Superior temporal gyrus (tissue), 1 donor: ENCODE measurements at regions not wholly inside any gene's neighbourhood (a gene's known extent, or its start where the extent isn't known, plus 50 kb on each side); places are given as distances from the start of the nearest gene placed in this dataset.
A peak's percentile ranks its signal among the peaks of the same experiment; 100 is the strongest.
"Not testable (repeated sequence)": the region's sequence is repeated elsewhere in the genome, so short reads cannot be mapped to it uniquely, and the experiment has no call there.

Experiments used
- DNase-seq: peaks from one replicate; pipeline ENCODE4 v3.0.0-alpha.2; 2016; ENCODE audit errors: extremely low spot score

GRCh38 chr1:233435622-233436021 is 108.1 kb downstream of the MAP3K21 start:
- peak; percentile 36 for DNase-seq

GRCh38 chr1:233439721-233440120 is 112.2 kb downstream of the MAP3K21 start:
- DNase-seq, result peak; percentile 31

- peak; percentile 92 for DNase-seq
Observed at GRCh38 chr1:233440951-233441401, 113.5 kb downstream of the MAP3K21 start.

- no peak for DNase-seq
Observed at GRCh38 chr1:233442026-233442780, 114.7 kb downstream of the MAP3K21 start.

GRCh38 chr1:233443040-233443760 is 115.7 kb downstream of the MAP3K21 start:
- DNase-seq, result peak; percentile 34

- no peak for DNase-seq
Observed at GRCh38 chr1:233444484-233444883, 117.0 kb downstream of the MAP3K21 start.

- no peak for DNase-seq
Observed at GRCh38 chr1:233445737-233446136, 118.2 kb downstream of the MAP3K21 start.

- no peak for DNase-seq
Observed at GRCh38 chr1:233446935-233447334, 119.4 kb downstream of the MAP3K21 start.

GRCh38 chr1:233448109-233448689 is 120.7 kb downstream of the MAP3K21 start:
- no peak for DNase-seq

- no peak for DNase-seq
Observed at GRCh38 chr1:233452724-233453123, 125.2 kb downstream of the MAP3K21 start.

- no peak for DNase-seq
Observed at GRCh38 chr1:233453433-233454200, 126.1 kb downstream of the MAP3K21 start.

GRCh38 chr1:233459470-233459945 is 132.0 kb downstream of the MAP3K21 start:
- DNase-seq, result no peak

GRCh38 chr1:233459968-233460367 is 132.4 kb downstream of the MAP3K21 start:
- DNase-seq, result no peak

GRCh38 chr1:233460692-233461091 is 133.2 kb downstream of the MAP3K21 start:
- no peak for DNase-seq

GRCh38 chr1:233461847-233462246 is 134.3 kb downstream of the MAP3K21 start:
- DNase-seq, result no peak

- no peak for DNase-seq
Observed at GRCh38 chr1:233463333-233463732, 135.8 kb downstream of the MAP3K21 start.

- DNase-seq, result no peak
Observed at GRCh38 chr1:233465745-233466343, 138.3 kb downstream of the MAP3K21 start.

GRCh38 chr1:233470741-233471499 is 143.0 kb upstream of the KCNK1 start:
- no peak for DNase-seq

- DNase-seq, result not testable (repeated sequence)
Observed at GRCh38 chr1:233471851-233472250, 142.1 kb upstream of the KCNK1 start.

GRCh38 chr1:233472796-233473195 is 141.1 kb upstream of the KCNK1 start:
- DNase-seq, result not testable (repeated sequence)
